RKO (cell line): ENCODE measurements at regions not wholly inside any gene's neighbourhood (a gene's known extent, or its start where the extent isn't known, plus 50 kb on each side); places are given as distances from the start of the nearest gene placed in this dataset.

ENCODE experiments used
- DNase-seq: peaks from one replicate; pipeline ENCODE4 v3.0.0-alpha.2; 2016; ENCODE audit warnings: low spot score

DNA sequence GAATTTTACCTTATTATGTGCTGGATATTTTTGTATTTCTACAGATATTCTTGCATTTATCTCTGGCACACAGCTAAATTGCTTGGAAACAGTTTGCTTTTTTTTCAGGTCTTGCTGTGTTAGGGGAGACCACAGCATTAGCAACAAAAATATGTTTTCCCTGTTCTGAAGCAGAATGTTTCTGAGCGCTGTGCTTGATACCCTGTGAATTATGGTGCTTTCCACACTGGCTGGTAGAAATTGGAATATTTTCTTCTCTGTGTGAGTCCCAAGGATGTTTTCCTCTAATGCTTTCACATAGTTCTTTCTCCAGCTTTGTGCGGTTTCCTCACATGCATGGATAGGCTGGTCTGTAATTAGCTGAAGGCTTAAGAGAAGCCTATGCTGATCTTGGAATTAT is 651.6 kb upstream of the IGFBP3 start:
- no peak for DNase-seq

- DNase-seq, result no peak
Observed at GRCh38 chr7:46571996-46572395, 650.9 kb upstream of the IGFBP3 start.

DNA sequence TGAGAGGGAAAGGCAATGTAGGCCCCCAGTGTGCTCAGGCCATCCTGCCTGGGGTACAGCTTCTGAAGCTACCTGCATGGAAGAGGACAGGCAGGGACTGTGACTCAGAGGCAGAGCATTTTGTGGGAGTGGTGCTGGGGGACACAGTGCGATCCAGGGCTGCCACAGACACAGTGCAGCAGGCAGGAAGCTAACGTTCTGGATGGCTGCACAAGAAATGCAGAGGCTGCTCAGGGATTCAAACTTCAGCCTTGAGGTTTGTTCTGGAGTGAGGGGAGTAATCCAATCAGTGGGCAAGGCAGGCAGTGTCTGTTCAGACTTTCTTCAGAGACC is 648.0 kb upstream of the IGFBP3 start:
- DNase-seq, result no peak

DNA sequence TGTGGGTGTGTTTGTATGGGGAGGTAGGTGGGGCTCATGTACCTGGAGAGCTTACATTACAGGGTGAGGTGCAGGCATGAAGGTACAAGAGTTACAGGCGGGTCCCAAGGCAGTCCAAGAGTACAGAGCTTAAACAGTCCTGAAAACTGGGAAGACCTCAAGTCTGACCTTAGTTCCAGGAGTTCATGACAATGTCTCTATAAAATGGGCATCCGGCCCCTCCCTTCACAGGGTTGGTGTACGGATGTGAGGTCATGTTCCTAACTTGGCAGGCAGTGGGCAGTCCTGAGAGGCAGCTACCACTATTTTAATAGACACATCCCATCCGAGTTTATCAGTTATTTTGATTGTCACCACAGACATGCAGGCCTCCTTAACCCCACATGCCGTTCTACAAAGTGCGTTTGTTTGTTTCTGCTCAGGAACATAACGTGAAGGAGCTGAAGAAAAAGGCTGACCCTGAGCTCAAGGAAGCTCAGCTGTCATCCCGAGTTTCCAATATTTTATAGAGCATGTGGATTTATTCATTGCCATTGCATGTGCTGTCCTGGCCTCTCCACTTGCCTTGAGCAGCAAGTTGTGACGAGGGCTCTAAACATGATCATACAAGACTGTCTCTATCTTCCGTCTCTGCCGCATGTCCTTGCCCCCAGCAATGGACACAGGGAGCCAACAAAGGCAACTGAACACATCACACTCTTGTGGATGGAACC is 647.5 kb upstream of the IGFBP3 start:
- DNase-seq, result no peak

DNA sequence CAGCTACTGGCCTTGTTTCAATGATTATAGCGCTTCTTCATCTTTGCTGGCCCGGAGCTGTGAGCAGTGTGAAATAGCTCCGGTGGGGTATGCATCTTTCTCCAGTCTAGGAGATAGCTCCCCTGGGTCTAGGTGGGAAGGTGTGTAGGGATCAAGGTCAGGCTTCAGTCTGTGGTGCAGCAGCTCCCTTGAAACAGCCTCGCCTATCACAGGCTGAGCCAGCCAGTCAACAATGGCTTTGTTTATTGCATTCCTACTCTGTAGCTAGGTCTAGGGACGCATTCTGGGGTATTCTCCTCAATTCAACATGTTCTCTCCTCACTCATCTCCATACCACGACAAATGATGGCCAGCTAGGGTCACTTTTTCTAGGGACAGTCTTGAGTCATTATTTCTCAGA is 646.8 kb upstream of the IGFBP3 start:
- no peak for DNase-seq

DNA sequence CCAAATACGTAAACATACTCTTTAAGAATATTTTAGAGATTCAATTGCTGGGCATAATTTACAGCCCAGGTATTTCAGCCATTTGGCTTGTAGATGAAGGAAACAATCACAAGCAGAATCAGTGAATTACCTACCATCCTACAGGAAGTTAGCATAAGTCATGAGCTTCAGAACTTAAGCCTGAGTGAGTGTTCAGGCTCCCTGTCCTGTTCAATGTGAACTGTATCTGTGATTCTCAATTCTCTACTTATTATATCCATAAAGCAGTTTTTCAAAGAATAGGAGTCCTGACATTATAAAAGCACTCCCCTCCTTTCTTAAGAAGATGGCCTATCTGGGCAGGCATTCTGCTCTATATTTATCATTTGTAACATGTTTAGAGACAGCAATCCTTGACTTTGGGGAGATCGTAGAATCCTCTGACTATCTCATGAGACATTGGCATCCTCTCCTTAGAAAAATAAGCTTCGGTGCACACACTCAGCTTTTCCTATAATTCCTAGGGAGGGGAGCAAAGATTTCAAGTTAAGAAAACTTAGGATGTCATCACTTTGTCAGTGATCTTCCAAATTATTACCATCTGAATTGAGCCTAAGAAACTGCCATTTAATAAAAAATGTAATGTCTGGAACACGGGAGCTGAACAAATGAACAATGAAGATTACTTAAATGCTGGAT is 645.2 kb upstream of the IGFBP3 start:
- DNase-seq, result no peak

- no peak for DNase-seq
Observed at GRCh38 chr7:46565253-46566096, 644.4 kb upstream of the IGFBP3 start.

GRCh38 chr7:46559194-46559832 is 638.2 kb upstream of the IGFBP3 start:
- peak; percentile 7 for DNase-seq

GRCh38 chr7:46558482-46559193 is 637.6 kb upstream of the IGFBP3 start:
- DNase-seq, result peak; percentile 30

GRCh38 chr7:46557781-46558180 is 636.7 kb upstream of the IGFBP3 start:
- DNase-seq, result no peak

- DNase-seq, result no peak
Observed at GRCh38 chr7:46557295-46557711, 636.2 kb upstream of the IGFBP3 start.

DNA sequence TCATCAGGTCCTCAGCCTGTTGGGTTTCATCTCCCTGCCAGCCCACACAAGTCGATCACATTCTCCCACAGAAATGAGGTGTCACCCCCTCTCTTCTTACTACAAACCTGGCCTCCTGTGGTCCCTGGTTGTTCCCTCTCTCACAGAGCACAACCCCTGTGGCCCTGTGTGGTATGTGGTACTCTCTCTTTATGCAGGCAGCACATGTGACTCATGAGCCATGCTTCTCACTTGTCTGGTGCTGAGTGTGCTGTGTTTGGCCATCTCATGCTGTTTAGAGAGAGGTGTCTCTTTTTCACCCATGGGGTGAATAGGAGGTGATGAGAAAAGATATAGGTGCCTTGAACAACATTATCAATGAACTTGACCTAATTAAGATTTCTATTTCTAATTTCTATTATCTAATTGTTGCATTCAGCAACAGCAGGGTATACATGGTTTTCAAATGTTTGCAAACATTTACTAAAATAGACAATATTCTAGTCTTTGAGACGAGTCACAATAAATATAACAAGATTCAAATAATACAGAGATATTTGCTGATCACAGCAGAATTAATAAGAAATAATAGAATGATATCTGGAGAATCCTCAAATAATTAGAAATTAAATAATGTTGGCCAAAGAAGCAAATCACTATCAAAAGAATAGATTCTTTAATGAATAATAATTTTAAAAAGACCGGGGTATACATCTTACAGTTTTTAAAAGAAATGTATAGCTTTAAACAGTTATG is 633.8 kb upstream of the IGFBP3 start:
- DNase-seq, result no peak

DNA sequence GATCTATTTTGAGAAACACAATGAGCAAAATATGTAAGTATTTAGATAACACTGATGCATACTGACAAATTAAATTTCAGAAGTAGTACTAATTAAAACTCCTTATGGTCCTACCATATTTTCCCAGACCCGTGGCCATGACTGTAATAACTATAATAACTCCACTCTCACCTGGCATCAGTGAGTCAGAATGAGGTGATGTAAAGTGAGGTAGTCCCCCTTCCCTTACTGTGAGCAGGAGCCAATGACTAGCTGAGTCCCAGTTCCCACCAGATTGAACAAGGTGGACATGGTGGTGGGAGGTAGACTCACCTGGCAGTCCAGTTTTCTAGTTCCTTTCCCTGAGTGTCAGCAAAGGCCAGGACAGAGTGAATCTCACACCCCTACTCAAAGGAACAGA is 630.5 kb upstream of the IGFBP3 start:
- no peak for DNase-seq

DNA sequence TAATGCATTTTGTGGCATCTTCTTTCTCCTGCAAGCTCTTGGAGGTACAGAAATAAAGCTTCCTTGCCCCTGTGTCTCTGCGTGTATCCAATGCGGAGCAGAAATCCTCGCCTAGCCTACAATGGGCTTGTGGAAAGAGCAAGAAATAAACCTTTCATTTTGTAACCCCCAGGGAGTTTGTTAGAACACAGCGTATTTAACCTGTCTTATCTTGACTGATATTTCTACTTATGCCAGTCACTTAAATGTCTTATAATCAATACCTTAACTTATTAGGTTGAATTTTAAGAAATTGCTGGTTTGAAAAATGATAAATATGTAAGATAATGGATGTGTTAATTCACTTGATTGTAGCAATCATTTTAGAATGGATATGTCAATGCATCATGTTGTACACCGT is 629.8 kb upstream of the IGFBP3 start:
- DNase-seq, result no peak

DNA sequence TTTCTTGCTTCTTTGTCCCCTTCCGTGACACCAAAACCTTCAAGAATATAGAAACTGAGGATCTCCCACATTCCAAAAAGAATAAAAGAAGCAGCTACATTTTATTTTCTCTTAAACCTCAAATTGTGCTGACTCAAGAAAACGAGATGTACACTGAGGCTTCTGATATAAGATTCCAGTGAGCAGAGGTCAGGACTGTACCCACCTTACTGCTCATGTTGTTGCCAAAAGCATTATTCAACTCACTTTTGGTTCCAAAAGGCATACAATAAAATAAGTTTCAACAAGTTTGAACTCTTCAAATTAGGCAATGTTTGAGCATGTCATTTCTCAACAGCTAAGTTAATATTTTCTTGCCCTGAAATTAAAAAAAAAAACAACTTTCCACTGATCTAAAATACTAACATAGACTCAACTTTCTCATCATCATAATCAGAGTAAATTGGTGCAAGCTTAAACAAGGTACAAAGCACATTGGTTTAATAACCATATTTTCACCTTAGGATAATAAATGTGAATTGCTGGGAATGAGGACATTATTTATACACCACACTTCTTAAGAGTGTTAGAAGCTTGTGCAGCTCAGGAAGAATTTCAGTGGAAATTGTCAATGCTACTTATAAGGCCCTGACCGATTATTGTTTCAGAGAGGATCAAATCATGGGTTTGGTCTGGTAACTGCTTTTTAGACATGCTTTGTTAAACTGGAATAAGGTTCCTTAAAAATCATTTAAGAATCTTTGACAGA is 629.0 kb upstream of the IGFBP3 start:
- no peak for DNase-seq

- no peak for DNase-seq
Observed at GRCh38 chr7:46549347-46549746, 628.3 kb upstream of the IGFBP3 start.

- DNase-seq, result no peak
Observed at GRCh38 chr7:46547044-46547443, 626.0 kb upstream of the IGFBP3 start.

- peak; percentile 67 for DNase-seq
Observed at GRCh38 chr7:46545790-46546189, 624.7 kb upstream of the IGFBP3 start.

- peak; percentile 9 for DNase-seq
Observed at GRCh38 chr7:46544396-46545008, 623.4 kb upstream of the IGFBP3 start.

- DNase-seq, result no peak
Observed at GRCh38 chr7:46542076-46542475, 621.0 kb upstream of the IGFBP3 start.
